Activated CD4-positive, alpha-beta T cell treated with anti-CD3 and anti-CD28 coated beads for 4 hours (primary cell): ENCODE measurements at regions not wholly inside any gene's neighbourhood (a gene's known extent, or its start where the extent isn't known, plus 50 kb on each side); places are given as distances from the start of the nearest gene placed in this dataset.

Experiments used
- DNase-seq, 2 donors: peaks; one replicate each; pipeline ENCODE4 v3.0.0-alpha.2; 2020

GRCh38 chr10:78402591-78402990 lies 368.9 kb downstream of the RPS24 start:
- no peak for DNase-seq

GRCh38 chr10:78403781-78404180 lies 370.1 kb downstream of the RPS24 start:
- DNase-seq: no peak

GRCh38 chr10:78404296-78404695 lies 370.6 kb downstream of the RPS24 start:
- DNase-seq: no peak

- DNase-seq: no peak
Measured at GRCh38 chr10:78405231-78405630, 371.6 kb downstream of the RPS24 start.

- DNase-seq: no peak
Measured at GRCh38 chr10:78405736-78406135, 372.1 kb downstream of the RPS24 start.

- DNase-seq: no peak
Measured at GRCh38 chr10:78406648-78407008, 373.0 kb downstream of the RPS24 start.

- peak; percentile 30 to 52 for DNase-seq
Measured at GRCh38 chr10:78407009-78407711, 373.5 kb downstream of the RPS24 start.

- DNase-seq: no peak
Measured at GRCh38 chr10:78407966-78408365, 374.3 kb downstream of the RPS24 start.

GRCh38 chr10:78408671-78409472 lies 375.2 kb downstream of the RPS24 start:
- no peak for DNase-seq

GRCh38 chr10:78410046-78410965 lies 376.6 kb downstream of the RPS24 start:
- no peak for DNase-seq

GRCh38 chr10:78411716-78412115 lies 378.1 kb downstream of the RPS24 start:
- DNase-seq: no peak

- DNase-seq: no peak
Measured at GRCh38 chr10:78412605-78413004, 378.9 kb downstream of the RPS24 start.

- DNase-seq: no peak
Measured at GRCh38 chr10:78413076-78414055, 379.7 kb downstream of the RPS24 start.

- DNase-seq: no peak
Measured at GRCh38 chr10:78414380-78414779, 380.7 kb downstream of the RPS24 start.

GRCh38 chr10:78415111-78415510 lies 381.4 kb downstream of the RPS24 start:
- no peak for DNase-seq

GRCh38 chr10:78416031-78417011 lies 382.7 kb downstream of the RPS24 start:
- no peak for DNase-seq

- DNase-seq: no peak
Measured at GRCh38 chr10:78417425-78418370, 384.0 kb downstream of the RPS24 start.

GRCh38 chr10:78419481-78420265 lies 386.0 kb downstream of the RPS24 start:
- DNase-seq: no peak
